ENCODE measurements at regions not wholly inside any gene's neighbourhood (a gene's known extent, or its start where the extent isn't known, plus 50 kb on each side); places are given as distances from the start of the nearest gene placed in this dataset.
A peak's percentile ranks its signal among the peaks of the same experiment; 100 is the strongest.

- TF ChIP-seq HOXA9 (CRISPR knock-in tag; IDR thresholded peaks at IDR 0.05; ENCODE audit: borderline replicate concordance) (0 out of 2 replicates have a peak, but pooled peaks have one; percentile 56), ZNF326 (CRISPR knock-in tag; IDR thresholded peaks at IDR 0.05; ENCODE audit: borderline replicate concordance) (no peak), SSRP1 (CRISPR knock-in tag; IDR thresholded peaks at IDR 0.05) (no peak), ZFYVE20 (CRISPR knock-in tag; IDR thresholded peaks at IDR 0.05; ENCODE audit: borderline replicate concordance, low read depth) (no peak), CEBPB (IDR thresholded peaks at IDR 0.05; ENCODE audit: borderline replicate concordance, low read depth, low read length) (no peak), DPF2 (CRISPR knock-in tag; IDR thresholded peaks at IDR 0.05; ENCODE audit: borderline replicate concordance, low read depth) (peak; percentile 69; the same call in 1 of the 2 replicates), ATF4 (CRISPR knock-in tag; IDR thresholded peaks at IDR 0.05) (0 out of 4 replicates have a peak, but pooled peaks of 1 of the 2 experiments have one; percentile 17), ZSCAN20 (CRISPR knock-in tag; IDR thresholded peaks at IDR 0.05; ENCODE audit: borderline replicate concordance) (peak; percentile 70; the same call in 1 of the 2 replicates), GATAD2A (CRISPR knock-in tag; IDR thresholded peaks at IDR 0.05) (peak; percentile 79), CEBPG (CRISPR knock-in tag; IDR thresholded peaks at IDR 0.05) (no peak), ZNF142 (CRISPR knock-in tag; IDR thresholded peaks at IDR 0.05) (peak; percentile 89), TARDBP (CRISPR knock-in tag; IDR thresholded peaks at IDR 0.05) (peak; percentile 83), FOSL1 (CRISPR knock-in tag; IDR thresholded peaks at IDR 0.05; ENCODE audit: borderline replicate concordance) (no peak), SRY (CRISPR knock-in tag; IDR thresholded peaks at IDR 0.05) (0 out of 2 replicates have a peak, but pooled peaks have one; percentile 67), NFRKB (IDR thresholded peaks at IDR 0.05) (no peak), EZH2 (conservative IDR thresholded peaks at IDR 0.05; ENCODE audit: low read depth, low read length) (no peak), TAF1 (CRISPR knock-in tag; IDR thresholded peaks at IDR 0.05) (no peak), ATF1 (CRISPR knock-in tag; IDR thresholded peaks at IDR 0.05) (no peak), ZKSCAN1 (IDR thresholded peaks at IDR 0.05; ENCODE audit: low read length) (0 out of 2 replicates have a peak, but pooled peaks have one; percentile 9), RXRA (CRISPR knock-in tag; IDR thresholded peaks at IDR 0.05) (peak; percentile 89), YEATS4 (CRISPR knock-in tag; IDR thresholded peaks at IDR 0.05; ENCODE audit: borderline replicate concordance) (peak; percentile 75), MLX (CRISPR knock-in tag; IDR thresholded peaks at IDR 0.05) (peak; percentile 52; the same call in 1 of the 2 replicates)
Measured at GRCh38 chr22:23521441-23522113, 58.5 kb downstream of the IGLL1 start (continued).
